K562 (cell line): ENCODE measurements at regions not wholly inside any gene's neighbourhood (a gene's known extent, or its start where the extent isn't known, plus 50 kb on each side); places are given as distances from the start of the nearest gene placed in this dataset.

Source experiments
- CC2D1A ChIP-seq: fragments of 450-650 bp; IDR thresholded peaks from 2 replicates; pipeline ENCODE4 v1.6.1; 2017; ENCODE audit warnings: mild to moderate bottlenecking
- CREB1 ChIP-seq, 2 experiments: sonication (generic) in 1 of 2; formaldehyde crosslinking in 1 of 2; IDR thresholded peaks; 2 replicates each; pipeline versions ENCODE4 v1.6.1 to v1.8.0; 2012 to 2022; ENCODE audit warnings: inconsistent platforms in 1 of 2, mild to moderate bottlenecking in 1 of 2, missing genetic modification reagents in 1 of 2, moderate library complexity in 1 of 2
- CTBP1 ChIP-seq: fragments of 450-650 bp; IDR thresholded peaks from 2 replicates; pipeline ENCODE4 v1.6.1; 2016; ENCODE audit warnings: borderline replicate concordance
- EHMT2 ChIP-seq: fragments of 450-650 bp; IDR thresholded peaks from 2 replicates; pipeline ENCODE4 v1.6.1; 2018; ENCODE audit warnings: antibody characterized with exemption
- EP300 ChIP-seq: IDR thresholded peaks from 2 replicates; pipeline ENCODE4 v1.6.1; 2012; ENCODE audit warnings: low read length, improper control_type of control experiment
- KDM1A ChIP-seq, 2 experiments: fragments of 450-650 bp; IDR thresholded peaks; 2 replicates each; pipeline ENCODE4 v1.6.1; 2016; ENCODE audit warnings: mild to moderate bottlenecking in 2 of 2
- L3MBTL2 ChIP-seq: fragments of 450-650 bp; IDR thresholded peaks from 2 replicates; pipeline ENCODE4 v1.6.1; 2016; ENCODE audit warnings: mild to moderate bottlenecking, moderate library complexity
- NBN ChIP-seq: fragments of 450-650 bp; IDR thresholded peaks from 2 replicates; pipeline ENCODE4 v1.6.1; 2016; ENCODE audit warnings: low read depth, mild to moderate bottlenecking
- NCOA1 ChIP-seq: fragments of 450-650 bp; IDR thresholded peaks from 2 replicates; pipeline ENCODE4 v1.6.1; 2016; ENCODE audit warnings: low read depth
- POLR3G ChIP-seq: IDR thresholded peaks from 2 replicates; pipeline ENCODE4 v1.6.1; 2011; ENCODE audit not compliant: insufficient read length, insufficient replicate concordance; ENCODE audit errors: extremely low read depth
- POU5F1 ChIP-seq: fragments of 150-350 bp; IDR thresholded peaks from 2 replicates; pipeline ENCODE4 v1.6.1; 2014; ENCODE audit warnings: borderline replicate concordance, low read length, low read depth, mild to moderate bottlenecking; ENCODE audit not compliant: partially characterized antibody
- PTBP1 ChIP-seq: fragments of 200-400 bp; formaldehyde crosslinking; IDR thresholded peaks from 2 replicates; pipeline ENCODE4 v1.6.1; 2017; ENCODE audit warnings: low read depth, low read length
- SRSF1 ChIP-seq: fragments of 200-400 bp; formaldehyde crosslinking; IDR thresholded peaks from 2 replicates; pipeline ENCODE4 v1.6.1; 2017; ENCODE audit warnings: mild to moderate bottlenecking, low read depth, low read length, moderate library complexity
- TBL1XR1 ChIP-seq, 2 experiments: IDR thresholded peaks; 2 replicates each; pipeline ENCODE4 v1.6.1; 2012; ENCODE audit warnings: improper control_type of control experiment in 2 of 2, low read length in 2 of 2, mild to moderate bottlenecking in 1 of 2
- ZKSCAN1 ChIP-seq: fragments of 150-350 bp; IDR thresholded peaks from 2 replicates; pipeline ENCODE4 v1.6.1; 2016; ENCODE audit warnings: low read depth, low read length
- ZMIZ1 ChIP-seq, 2 experiments: fragments of 150-350 bp in 1 of 2; IDR thresholded peaks; 2 replicates each; pipeline ENCODE4 v1.6.1; 2012 to 2016; ENCODE audit warnings: low read depth in 2 of 2, low read length in 2 of 2, mild to moderate bottlenecking in 1 of 2, moderate library complexity in 1 of 2
- ZNF121 ChIP-seq: sonication (generic); formaldehyde crosslinking; conservative IDR thresholded peaks from 2 replicates; pipeline ENCODE4 v1.8.0; 2022; ENCODE audit warnings: missing genetic modification reagents
- ZNF224 ChIP-seq: sonication (generic); formaldehyde crosslinking; IDR thresholded peaks from 2 replicates; pipeline ENCODE4 v1.8.0; 2022; ENCODE audit warnings: mild to moderate bottlenecking, missing genetic modification reagents
- ZNF316 ChIP-seq: fragments of 450-650 bp; IDR thresholded peaks from 2 replicates; pipeline ENCODE4 v1.6.1; 2016
- ZNF511 ChIP-seq: sonication (generic); formaldehyde crosslinking; IDR thresholded peaks from 2 replicates; pipeline ENCODE4 v1.8.0; 2022; ENCODE audit warnings: mild to moderate bottlenecking, missing genetic modification reagents
- TF ChIP-seq, protein P1 (sequence below): IDR thresholded peaks from 2 replicates; pipeline ENCODE4 v1.6.1; 2011; ENCODE audit warnings: borderline replicate concordance, low read depth, mild to moderate bottlenecking, moderate library complexity, low read length; ENCODE audit not compliant: insufficient read depth, poor library complexity, severe bottlenecking
- TF ChIP-seq, protein P2 (sequence below): fragments of 250-450 bp; sonication (Bioruptor Pico); IDR thresholded peaks from 2 replicates; pipeline ENCODE4 v1.8.0; 2021; ENCODE audit warnings: moderate library complexity, mild to moderate bottlenecking, inconsistent platforms
- TF ChIP-seq, protein P3 (sequence below): fragments of 450-650 bp; IDR thresholded peaks from 2 replicates; pipeline ENCODE4 v1.6.1; 2016; ENCODE audit warnings: low read depth, mild to moderate bottlenecking, moderate library complexity

- no peak for TF ChIP-seq ZNF224 (CRISPR knock-in tag)
- TF ChIP-seq ZNF121 (CRISPR knock-in tag) = no peak
- peak in 1 of 2 experiments; percentile 54; a peak in 1 of 4 replicates for TF ChIP-seq TBL1XR1 (IDR thresholded peaks at IDR 0.05; ENCODE audit: low read length in 2 of 2)
- peak; percentile 93 for TF ChIP-seq CC2D1A
- peak; percentile 94 for TF ChIP-seq CTBP1
- TF ChIP-seq, protein P1, sequence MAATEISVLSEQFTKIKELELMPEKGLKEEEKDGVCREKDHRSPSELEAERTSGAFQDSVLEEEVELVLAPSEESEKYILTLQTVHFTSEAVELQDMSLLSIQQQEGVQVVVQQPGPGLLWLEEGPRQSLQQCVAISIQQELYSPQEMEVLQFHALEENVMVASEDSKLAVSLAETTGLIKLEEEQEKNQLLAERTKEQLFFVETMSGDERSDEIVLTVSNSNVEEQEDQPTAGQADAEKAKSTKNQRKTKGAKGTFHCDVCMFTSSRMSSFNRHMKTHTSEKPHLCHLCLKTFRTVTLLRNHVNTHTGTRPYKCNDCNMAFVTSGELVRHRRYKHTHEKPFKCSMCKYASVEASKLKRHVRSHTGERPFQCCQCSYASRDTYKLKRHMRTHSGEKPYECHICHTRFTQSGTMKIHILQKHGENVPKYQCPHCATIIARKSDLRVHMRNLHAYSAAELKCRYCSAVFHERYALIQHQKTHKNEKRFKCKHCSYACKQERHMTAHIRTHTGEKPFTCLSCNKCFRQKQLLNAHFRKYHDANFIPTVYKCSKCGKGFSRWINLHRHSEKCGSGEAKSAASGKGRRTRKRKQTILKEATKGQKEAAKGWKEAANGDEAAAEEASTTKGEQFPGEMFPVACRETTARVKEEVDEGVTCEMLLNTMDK = peak; percentile 61
- peak; percentile 65 for TF ChIP-seq L3MBTL2
- peak; percentile 65; the same call in 1 of the 2 replicates for TF ChIP-seq NBN
- peak; percentile 38; the same call in 1 of the 2 replicates for TF ChIP-seq NCOA1
- no peak for TF ChIP-seq SRSF1
- peak; percentile 16 for TF ChIP-seq POU5F1
- 0 out of 2 replicates have a peak, but pooled peaks have one; percentile 42 for TF ChIP-seq CREB1 (IDR thresholded peaks at IDR 0.05)
- TF ChIP-seq CREB1 (CRISPR knock-in tag; IDR thresholded peaks at IDR 0.05) = no peak
- 0 out of 2 replicates have a peak, but pooled peaks have one; percentile 22 for TF ChIP-seq ZNF511 (CRISPR knock-in tag)
- TF ChIP-seq EHMT2 = peak; percentile 66; the same call in 1 of the 2 replicates
- TF ChIP-seq, protein P2, sequence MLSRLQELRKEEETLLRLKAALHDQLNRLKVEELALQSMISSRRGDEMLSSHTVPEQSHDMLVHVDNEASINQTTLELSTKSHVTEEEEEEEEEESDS (CRISPR knock-in tag) = no peak
- TF ChIP-seq ZNF316 = peak; percentile 52
- peak; percentile 50 for TF ChIP-seq EP300
- TF ChIP-seq ZKSCAN1 = peak; percentile 93
- no peak for TF ChIP-seq POLR3G
- peak; percentile 8 to 62; a peak in 2 of 4 replicates for TF ChIP-seq KDM1A (IDR thresholded peaks at IDR 0.05)
- no peak for TF ChIP-seq ZMIZ1 (IDR thresholded peaks at IDR 0.05; ENCODE audit: low read depth in 2 of 2, low read length in 2 of 2)
- TF ChIP-seq, protein P3, sequence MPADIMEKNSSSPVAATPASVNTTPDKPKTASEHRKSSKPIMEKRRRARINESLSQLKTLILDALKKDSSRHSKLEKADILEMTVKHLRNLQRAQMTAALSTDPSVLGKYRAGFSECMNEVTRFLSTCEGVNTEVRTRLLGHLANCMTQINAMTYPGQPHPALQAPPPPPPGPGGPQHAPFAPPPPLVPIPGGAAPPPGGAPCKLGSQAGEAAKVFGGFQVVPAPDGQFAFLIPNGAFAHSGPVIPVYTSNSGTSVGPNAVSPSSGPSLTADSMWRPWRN = 0 out of 2 replicates have a peak, but pooled peaks have one; percentile 6
- TF ChIP-seq PTBP1 = no peak
Observed at GRCh38 chr6:154615483-154616025, 105.1 kb upstream of the CNKSR3 start (continued).
